OCI-LY1 (cell line): ENCODE measurements at regions not wholly inside any gene's neighbourhood (a gene's known extent, or its start where the extent isn't known, plus 50 kb on each side); places are given as distances from the start of the nearest gene placed in this dataset.

Experiments
- EZH2 ChIP-seq: fragments of 200-600 bp; sonication (generic), shearing (Covaris generic); IDR thresholded peaks from 2 replicates; pipeline ENCODE4 v1.8.0; 2017; ENCODE audit warnings: borderline replicate concordance, mixed run types, mild to moderate bottlenecking, antibody characterized with exemption, low read length, moderate library complexity, mixed read lengths
- TF ChIP-seq, protein P1 (sequence below): fragments of 200-600 bp; sonication (generic), shearing (Covaris generic); IDR thresholded peaks from 2 replicates; pipeline ENCODE4 v1.5.1; 2017; ENCODE audit warnings: mild to moderate bottlenecking, antibody characterized with exemption, low read length, moderate library complexity, mixed read lengths

DNA sequence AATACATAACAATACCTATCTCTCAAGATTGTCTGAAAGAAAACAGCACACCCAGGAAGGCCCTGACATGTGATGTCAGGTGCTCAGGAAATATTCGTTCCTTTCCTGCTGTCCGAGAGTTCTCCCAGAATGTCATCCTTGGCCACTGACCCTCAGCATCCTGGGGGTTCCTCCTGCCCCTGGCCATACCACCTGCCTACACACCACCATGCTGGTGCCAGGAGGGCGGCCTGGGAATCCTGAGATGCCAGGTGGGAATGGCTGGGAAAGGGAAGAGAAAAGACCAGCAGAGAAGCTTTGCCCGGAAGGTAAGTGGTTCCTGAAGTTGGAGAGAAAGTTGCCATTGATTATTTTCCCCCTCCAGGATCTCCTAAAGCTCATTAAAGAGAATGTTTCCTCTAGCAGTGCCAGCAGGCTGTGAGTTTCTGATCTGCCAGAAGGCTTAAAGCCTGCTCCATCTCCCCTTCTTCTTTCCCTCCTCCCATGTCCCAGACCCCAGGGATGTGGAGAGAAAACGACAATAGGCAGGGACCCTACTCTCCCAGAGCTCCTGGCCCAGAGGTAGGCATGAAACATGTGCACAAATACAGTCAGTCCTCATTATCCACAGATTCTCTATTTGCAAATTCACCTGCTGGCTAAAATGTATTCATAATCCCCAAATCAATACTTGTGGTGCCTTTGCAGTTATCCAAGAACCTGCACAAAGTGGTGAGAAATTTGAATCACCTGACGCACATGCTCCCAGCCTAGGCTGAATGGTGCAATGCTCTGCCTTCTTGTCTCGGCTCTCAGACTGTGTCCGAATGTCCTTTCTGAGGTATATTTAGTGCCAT, 147.1 kb upstream of the MYCN start:
- TF ChIP-seq EZH2 = no peak
- TF ChIP-seq, protein P1, sequence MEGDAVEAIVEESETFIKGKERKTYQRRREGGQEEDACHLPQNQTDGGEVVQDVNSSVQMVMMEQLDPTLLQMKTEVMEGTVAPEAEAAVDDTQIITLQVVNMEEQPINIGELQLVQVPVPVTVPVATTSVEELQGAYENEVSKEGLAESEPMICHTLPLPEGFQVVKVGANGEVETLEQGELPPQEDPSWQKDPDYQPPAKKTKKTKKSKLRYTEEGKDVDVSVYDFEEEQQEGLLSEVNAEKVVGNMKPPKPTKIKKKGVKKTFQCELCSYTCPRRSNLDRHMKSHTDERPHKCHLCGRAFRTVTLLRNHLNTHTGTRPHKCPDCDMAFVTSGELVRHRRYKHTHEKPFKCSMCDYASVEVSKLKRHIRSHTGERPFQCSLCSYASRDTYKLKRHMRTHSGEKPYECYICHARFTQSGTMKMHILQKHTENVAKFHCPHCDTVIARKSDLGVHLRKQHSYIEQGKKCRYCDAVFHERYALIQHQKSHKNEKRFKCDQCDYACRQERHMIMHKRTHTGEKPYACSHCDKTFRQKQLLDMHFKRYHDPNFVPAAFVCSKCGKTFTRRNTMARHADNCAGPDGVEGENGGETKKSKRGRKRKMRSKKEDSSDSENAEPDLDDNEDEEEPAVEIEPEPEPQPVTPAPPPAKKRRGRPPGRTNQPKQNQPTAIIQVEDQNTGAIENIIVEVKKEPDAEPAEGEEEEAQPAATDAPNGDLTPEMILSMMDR = no peak
